ENCODE measurements at regions not wholly inside any gene's neighbourhood (a gene's known extent, or its start where the extent isn't known, plus 50 kb on each side); places are given as distances from the start of the nearest gene placed in this dataset.
"Not testable (repeated sequence)": the region's sequence is repeated elsewhere in the genome, so short reads cannot be mapped to it uniquely, and the experiment has no call there.

- TF ChIP-seq, protein P1, sequence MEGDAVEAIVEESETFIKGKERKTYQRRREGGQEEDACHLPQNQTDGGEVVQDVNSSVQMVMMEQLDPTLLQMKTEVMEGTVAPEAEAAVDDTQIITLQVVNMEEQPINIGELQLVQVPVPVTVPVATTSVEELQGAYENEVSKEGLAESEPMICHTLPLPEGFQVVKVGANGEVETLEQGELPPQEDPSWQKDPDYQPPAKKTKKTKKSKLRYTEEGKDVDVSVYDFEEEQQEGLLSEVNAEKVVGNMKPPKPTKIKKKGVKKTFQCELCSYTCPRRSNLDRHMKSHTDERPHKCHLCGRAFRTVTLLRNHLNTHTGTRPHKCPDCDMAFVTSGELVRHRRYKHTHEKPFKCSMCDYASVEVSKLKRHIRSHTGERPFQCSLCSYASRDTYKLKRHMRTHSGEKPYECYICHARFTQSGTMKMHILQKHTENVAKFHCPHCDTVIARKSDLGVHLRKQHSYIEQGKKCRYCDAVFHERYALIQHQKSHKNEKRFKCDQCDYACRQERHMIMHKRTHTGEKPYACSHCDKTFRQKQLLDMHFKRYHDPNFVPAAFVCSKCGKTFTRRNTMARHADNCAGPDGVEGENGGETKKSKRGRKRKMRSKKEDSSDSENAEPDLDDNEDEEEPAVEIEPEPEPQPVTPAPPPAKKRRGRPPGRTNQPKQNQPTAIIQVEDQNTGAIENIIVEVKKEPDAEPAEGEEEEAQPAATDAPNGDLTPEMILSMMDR (conservative IDR thresholded peaks at IDR 0.05; ENCODE audit: low read depth, low read length) = not testable (repeated sequence)
- TF ChIP-seq ELK1 (IDR thresholded peaks at IDR 0.05; ENCODE audit: borderline replicate concordance, low read depth, low read length); MXI1 (IDR thresholded peaks at IDR 0.05; ENCODE audit: borderline replicate concordance, low read depth, low read length); POLR2A (IDR thresholded peaks at IDR 0.05; ENCODE audit: low read depth, low read length): not testable (repeated sequence)
These were observed 89.4 kb downstream of the TBR1 start for GRCh38 chr2:161505466-161505865.
